OCI-LY1 (cell line): ENCODE measurements at regions not wholly inside any gene's neighbourhood (a gene's known extent, or its start where the extent isn't known, plus 50 kb on each side); places are given as distances from the start of the nearest gene placed in this dataset.

ENCODE experiments used
- CTCF ChIP-seq: fragments of 200-600 bp; sonication (generic), shearing (Covaris generic); IDR thresholded peaks from 2 replicates; pipeline ENCODE4 v1.5.1; 2017; ENCODE audit warnings: mild to moderate bottlenecking, antibody characterized with exemption, low read length, moderate library complexity, mixed read lengths
- EZH2 ChIP-seq: fragments of 200-600 bp; sonication (generic), shearing (Covaris generic); IDR thresholded peaks from 2 replicates; pipeline ENCODE4 v1.8.0; 2017; ENCODE audit warnings: borderline replicate concordance, mixed run types, mild to moderate bottlenecking, antibody characterized with exemption, low read length, moderate library complexity, mixed read lengths

GRCh38 chr2:42862669-42863185, 70.3 kb upstream of the HAAO start:
- TF ChIP-seq CTCF (no peak), EZH2 (no peak)
